Gastrocnemius medialis (tissue), 4 donors: ENCODE measurements at regions not wholly inside any gene's neighbourhood (a gene's known extent, or its start where the extent isn't known, plus 50 kb on each side); places are given as distances from the start of the nearest gene placed in this dataset.

ENCODE experiments used
- CTCF ChIP-seq, 5 experiments: fragments of 450-650 bp in 3 of 5; fragments of 200-600 bp in 2 of 5; sonication (generic) in 2 of 5; IDR thresholded peaks in 4 of 5; conservative IDR thresholded peaks in 1 of 5; 1 replicate in 4 of 5; 2 replicates in 1 of 5; pipeline ENCODE4 v1.5.1; 2016 to 2019; ENCODE audit warnings: antibody characterized with exemption in 5 of 5, mild to moderate bottlenecking in 3 of 5, moderate library complexity in 3 of 5
- POLR2A ChIP-seq, 2 donors: fragments of 450-650 bp; IDR thresholded peaks; one replicate each; pipeline ENCODE4 v1.6.1; 2017; ENCODE audit warnings: antibody characterized with exemption in 2 of 2, mild to moderate bottlenecking in 2 of 2, moderate library complexity in 2 of 2

DNA sequence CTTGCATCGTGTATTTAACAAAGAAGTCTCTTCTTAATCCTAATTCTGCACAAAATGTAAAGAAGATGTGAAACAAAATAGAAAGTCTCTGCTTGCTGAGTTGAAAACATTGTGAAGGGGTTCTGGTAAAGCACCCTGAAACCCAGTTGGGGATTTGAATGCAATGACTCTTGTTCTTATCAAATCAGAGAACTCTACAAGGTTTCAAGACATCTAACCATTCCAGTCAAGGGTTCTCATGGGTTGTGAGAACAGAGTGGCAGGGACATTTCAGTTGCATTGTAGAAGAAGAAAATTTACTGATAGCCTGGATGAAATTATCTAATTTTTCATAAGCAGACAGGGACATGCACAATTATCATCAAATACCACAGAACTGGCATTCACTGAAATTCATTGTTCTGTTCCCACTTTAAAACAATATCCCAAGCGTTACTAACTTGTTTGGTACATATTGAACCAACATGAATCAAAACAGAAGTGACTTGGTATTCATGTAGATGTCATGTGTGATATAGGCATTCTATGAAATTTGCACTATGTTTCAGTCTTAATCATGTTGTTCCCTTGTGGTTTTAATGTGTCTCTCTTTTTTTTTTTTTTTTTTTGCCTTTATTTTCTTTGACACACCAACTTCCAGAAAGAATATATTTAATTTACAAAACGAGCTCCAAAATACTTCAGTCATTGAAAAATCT is 563.3 kb downstream of the IRX1 start:
- TF ChIP-seq CTCF (IDR thresholded peaks at IDR 0.05 in 4 of 5, conservative IDR thresholded peaks at IDR 0.05 in 1 of 5) (no peak), POLR2A (IDR thresholded peaks at IDR 0.05) (no peak)
